H1 (cell line): ENCODE measurements at regions not wholly inside any gene's neighbourhood (a gene's known extent, or its start where the extent isn't known, plus 50 kb on each side); places are given as distances from the start of the nearest gene placed in this dataset.
A peak's percentile ranks its signal among the peaks of the same experiment; 100 is the strongest.

Source experiments
- CTCF ChIA-PET: fragments of 300-600 bp; sonication (Branson Sonifier 250); formaldehyde crosslinking; loops from one replicate; lab custom pipeline; 2021; ENCODE audit not compliant: partially characterized antibody; lab: Charles Lee
- POLR2A ChIA-PET: fragments of 300-600 bp; sonication (Branson Sonifier 250); formaldehyde crosslinking; loops from one replicate; lab custom pipeline; 2021; ENCODE audit warnings: inconsistent platforms; ENCODE audit not compliant: partially characterized antibody; lab: Charles Lee
- DNase-seq, 2 experiments: peaks; one replicate each; pipeline versions ENCODE4 v3.0.0 to v3.0.0-alpha.2; 2010 to 2022; ENCODE audit warnings: low spot score in 2 of 2, low read depth in 1 of 2, mixed read lengths in 1 of 2
- FAIRE-seq: peaks from 2 replicates; lab custom pipeline; 2011; peaks lifted over from hg19 to GRCh38; lab: Jason Lieb, UNC
- H2AFZ ChIP-seq: 2 replicates; pipeline ENCODE4 v1.8.1; 2012; ENCODE audit warnings: low read length, inconsistent platforms
- H2AK5ac ChIP-seq: 2 replicates; pipeline ENCODE4 v1.6.1; 2013; ENCODE audit warnings: low read depth, low read length
- H2BK120ac ChIP-seq: replicated peaks from 2 replicates; pipeline ENCODE3; 2013; ENCODE audit warnings: low read depth, low read length, inconsistent platforms
- H2BK12ac ChIP-seq: 2 replicates; pipeline ENCODE4 v1.6.1; 2013; ENCODE audit warnings: low read depth, low read length
- H2BK15ac ChIP-seq: 2 replicates; pipeline ENCODE4 v1.6.1; 2013; ENCODE audit warnings: low read length
- H2BK20ac ChIP-seq: 2 replicates; pipeline ENCODE4 v1.6.1; 2013; ENCODE audit warnings: low read length
- H2BK5ac ChIP-seq: 2 replicates; pipeline ENCODE4 v1.6.1; 2013; ENCODE audit warnings: low read depth, low read length
- H3K14ac ChIP-seq: 2 replicates; pipeline ENCODE4 v1.6.1; 2013; ENCODE audit warnings: inconsistent platforms; ENCODE audit not compliant: insufficient read length
- H3K18ac ChIP-seq: 2 replicates; pipeline ENCODE4 v1.6.1; 2013; ENCODE audit warnings: low read length; ENCODE audit errors: extremely low read depth
- H3K23ac ChIP-seq: 2 replicates; pipeline ENCODE4 v1.6.1; 2013; ENCODE audit warnings: inconsistent platforms; ENCODE audit not compliant: insufficient read length
- H3K23me2 ChIP-seq: 2 replicates; pipeline ENCODE4 v1.6.1; 2013; ENCODE audit warnings: low read depth, low read length
- H3K27ac ChIP-seq: 2 replicates; pipeline ENCODE4 v1.6.1; 2011; ENCODE audit warnings: low read depth, low read length, inconsistent platforms
- H3K27me3 ChIP-seq, 4 experiments: replicated peaks in 1 of 4; 1 replicate in 1 of 4; 2 replicates in 3 of 4; pipeline versions ENCODE4 v1.6.1 to v1.8.1; 2011 to 2013; ENCODE audit warnings: low read length in 3 of 4, mild to moderate bottlenecking in 3 of 4, inconsistent platforms in 2 of 4, mixed read lengths in 2 of 4, moderate library complexity in 1 of 4; ENCODE audit not compliant: control insufficient read depth in 3 of 4, insufficient read depth in 3 of 4; ENCODE audit errors: extremely low read depth in 1 of 4
- H3K36me3 ChIP-seq, 4 experiments: 2 replicates each; pipeline versions ENCODE4 v1.6.1 to v1.8.1; 2011 to 2013; ENCODE audit warnings: mild to moderate bottlenecking in 4 of 4, low read length in 3 of 4, moderate library complexity in 2 of 4, control low read depth in 1 of 4, inconsistent platforms in 1 of 4; ENCODE audit not compliant: insufficient read depth in 4 of 4, control insufficient read depth in 2 of 4
- H3K4ac ChIP-seq: replicated peaks from 2 replicates; pipeline ENCODE3; 2013; ENCODE audit warnings: low read length, low read depth, mixed read lengths, inconsistent platforms; ENCODE audit not compliant: insufficient read length
- H3K4me1 ChIP-seq, 4 experiments: replicated peaks in 1 of 4; 1 replicate in 1 of 4; 2 replicates in 3 of 4; pipeline versions ENCODE4 v1.6.1 to v1.8.1; 2011 to 2013; ENCODE audit warnings: low read length in 3 of 4, inconsistent platforms in 2 of 4, mixed read lengths in 1 of 4; ENCODE audit not compliant: insufficient read depth in 4 of 4, control insufficient read depth in 3 of 4
- H3K4me2 ChIP-seq, 2 experiments: 2 replicates each; pipeline versions ENCODE4 v1.6.1 to v1.8.1; 2011 to 2013; ENCODE audit warnings: low read depth in 2 of 2, low read length in 2 of 2, control low read depth in 1 of 2, inconsistent platforms in 1 of 2, mild to moderate bottlenecking in 1 of 2; ENCODE audit not compliant: insufficient read depth in 1 of 2
- H3K4me3 ChIP-seq, 4 experiments: fragments of 200-600, 300-600 bp in 1 of 4; sonication (generic), shearing (Covaris generic), sonication (Bioruptor Twin) in 1 of 4; 2 replicates each; pipeline versions ENCODE4 v1.5.1 to v1.8.1; 2011 to 2016; ENCODE audit warnings: low read length in 4 of 4, low read depth in 3 of 4, control low read depth in 2 of 4, inconsistent platforms in 2 of 4, mild to moderate bottlenecking in 2 of 4, mixed read lengths in 1 of 4, moderate library complexity in 1 of 4; ENCODE audit not compliant: insufficient read depth in 2 of 4; ENCODE audit errors: extremely low read depth in 1 of 4
- H3K56ac ChIP-seq: replicated peaks from 2 replicates; pipeline ENCODE3; 2013; ENCODE audit warnings: low read depth, mild to moderate bottlenecking, mixed read lengths, low read length, inconsistent platforms; ENCODE audit not compliant: insufficient read length
- H3K79me1 ChIP-seq: 2 replicates; pipeline ENCODE4 v1.6.1; 2013; ENCODE audit warnings: low read depth, low read length, control low read depth
- H3K79me2 ChIP-seq, 2 experiments: 2 replicates each; pipeline versions ENCODE4 v1.6.1 to v1.8.1; 2012 to 2013; ENCODE audit warnings: low read length in 2 of 2, mild to moderate bottlenecking in 2 of 2, inconsistent platforms in 1 of 2; ENCODE audit not compliant: insufficient read depth in 2 of 2, control insufficient read depth in 1 of 2
- H3K9ac ChIP-seq, 4 experiments: replicated peaks in 1 of 4; 1 replicate in 1 of 4; 2 replicates in 3 of 4; pipeline versions ENCODE4 v1.6.1 to v1.8.1; 2011 to 2013; ENCODE audit warnings: low read depth in 3 of 4, low read length in 3 of 4, control low read depth in 2 of 4, mild to moderate bottlenecking in 2 of 4, moderate library complexity in 2 of 4, inconsistent platforms in 1 of 4; ENCODE audit errors: extremely low read depth in 1 of 4
- H3K9me3 ChIP-seq, 2 experiments: 2 replicates each; pipeline versions ENCODE4 v1.6.1 to v1.8.1; 2012 to 2013; ENCODE audit warnings: mild to moderate bottlenecking in 2 of 2, moderate library complexity in 2 of 2, control low read depth in 1 of 2, inconsistent platforms in 1 of 2, low read depth in 1 of 2, low read length in 1 of 2, mixed read lengths in 1 of 2; ENCODE audit not compliant: insufficient read depth in 2 of 2
- H4K20me1 ChIP-seq, 2 experiments: replicated peaks in 1 of 2; 2 replicates each; pipeline versions ENCODE3 to v1.8.1; 2011 to 2013; ENCODE audit warnings: inconsistent platforms in 2 of 2, low read length in 2 of 2, mild to moderate bottlenecking in 1 of 2; ENCODE audit not compliant: insufficient read depth in 2 of 2, control insufficient read depth in 1 of 2
- H4K5ac ChIP-seq: 2 replicates; pipeline ENCODE4 v1.6.1; 2013; ENCODE audit warnings: low read length, low read depth, mixed read lengths, inconsistent platforms; ENCODE audit not compliant: insufficient read length
- H4K8ac ChIP-seq: 2 replicates; pipeline ENCODE4 v1.8.0; 2013; ENCODE audit warnings: mild to moderate bottlenecking, moderate library complexity, low read length, inconsistent platforms; ENCODE audit not compliant: insufficient read depth; ENCODE audit errors: extremely low read depth
- H4K91ac ChIP-seq: replicated peaks from 2 replicates; pipeline ENCODE3; 2013; ENCODE audit warnings: low read length, mixed read lengths, inconsistent platforms; ENCODE audit not compliant: insufficient read length
- KDM4A ChIP-seq: IDR thresholded peaks from one replicate; pipeline ENCODE4 v1.7.1; 2012; ENCODE audit warnings: low read depth, mild to moderate bottlenecking, moderate library complexity, low read length, inconsistent platforms; ENCODE audit not compliant: severe bottlenecking
- SAP30 ChIP-seq: fragments of 300-600 bp; sonication (generic); IDR thresholded peaks from 2 replicates; pipeline ENCODE4 v1.7.1; 2012; ENCODE audit warnings: low read length, moderate library complexity, mild to moderate bottlenecking, inconsistent platforms; ENCODE audit not compliant: insufficient read depth, insufficient replicate concordance
- SP2 ChIP-seq: IDR thresholded peaks from 2 replicates; pipeline ENCODE4 v1.6.1; 2012; ENCODE audit warnings: mild to moderate bottlenecking, low read length, inconsistent platforms
- TEAD4 ChIP-seq: IDR thresholded peaks from 2 replicates; pipeline ENCODE4 v1.6.1; 2012; ENCODE audit warnings: low read depth, low read length, inconsistent platforms, mixed read lengths
- WGBS, 2 experiments: shearing (Covaris generic) in 1 of 2; methylation state at CpG; one replicate each; pipeline versions ENCODE4 v1.1.6 to v1.1.7; 2013 to 2015; ENCODE audit warnings: low lambda C conversion rate in 2 of 2, mixed read lengths in 2 of 2, inconsistent platforms in 1 of 2, low coverage in 1 of 2, missing lambda C conversion rate in 1 of 2; ENCODE audit not compliant: insufficient replicate concordance in 2 of 2, insufficient coverage in 1 of 2, insufficient read length in 1 of 2; ENCODE audit errors: extremely low coverage in 1 of 2, missing lambda C conversion rate in 1 of 2; 5-methylcytosine and 5-hydroxymethylcytosine counted together
- TF ChIP-seq, protein P1 (sequence below): IDR thresholded peaks from 2 replicates; pipeline ENCODE4 v1.6.1; 2012; ENCODE audit warnings: inconsistent platforms

GRCh38 chr3:182544542-182544941 lies 248.8 kb upstream of the ATP11B start:
- no peak overlapping the region for H3K18ac ChIP-seq
- H3K4me2 ChIP-seq = no peak overlapping the region
- no peak overlapping the region for H3K56ac ChIP-seq
- FAIRE-seq (no peak), DNase-seq (no peak)
- no peak for TF ChIP-seq SP2
- no peak for TF ChIP-seq KDM4A
- TF ChIP-seq, protein P1, sequence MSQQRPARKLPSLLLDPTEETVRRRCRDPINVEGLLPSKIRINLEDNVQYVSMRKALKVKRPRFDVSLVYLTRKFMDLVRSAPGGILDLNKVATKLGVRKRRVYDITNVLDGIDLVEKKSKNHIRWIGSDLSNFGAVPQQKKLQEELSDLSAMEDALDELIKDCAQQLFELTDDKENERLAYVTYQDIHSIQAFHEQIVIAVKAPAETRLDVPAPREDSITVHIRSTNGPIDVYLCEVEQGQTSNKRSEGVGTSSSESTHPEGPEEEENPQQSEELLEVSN = no peak
- TF ChIP-seq SAP30 = no peak
- TF ChIP-seq TEAD4 = no peak
- H3K4me3 ChIP-seq = no peak overlapping the region
- no peak overlapping the region for H4K5ac ChIP-seq
- no peaks in the 10 kb centered on the region for H3K9me3 ChIP-seq
- H3K79me2 ChIP-seq = no peaks in the 10 kb centered on the region
- H3K9ac ChIP-seq = no peak overlapping the region
- no peak overlapping the region for H4K8ac ChIP-seq
- H3K4me1 ChIP-seq = no peaks in the 10 kb centered on the region
- no peak overlapping the region for H2BK120ac ChIP-seq
- H2BK15ac ChIP-seq = no peak overlapping the region
- no peaks in the 10 kb centered on the region for H3K36me3 ChIP-seq
- H3K4ac ChIP-seq = no peak overlapping the region
- no peak overlapping the region for H2AK5ac ChIP-seq
- no peak overlapping the region for H3K14ac ChIP-seq
- no peaks in the 10 kb centered on the region for H4K20me1 ChIP-seq
- H3K23ac ChIP-seq = no peak overlapping the region
- no peaks in the 10 kb centered on the region for H3K79me1 ChIP-seq
- H2BK20ac ChIP-seq = no peak overlapping the region
- 89% methylated on average over 5 of the region's 5 CpGs; no CpG with 5 or more reads in 1 of the 2 experiments for WGBS, 2 experiments
- peak overlapping the region; percentile 60; the same call in 1 of the 2 replicates for H2AFZ ChIP-seq
- H3K27me3 ChIP-seq = no peaks in the 10 kb centered on the region
- no peak overlapping the region for H2BK5ac ChIP-seq
- no peaks in the 10 kb centered on the region for H3K23me2 ChIP-seq
- ChIA-PET POLR2A (interaction anchor here (0.6 kb wide), 1 partner anchor 699 kb away, joined by 3 read pairs; no protein-coding TSS in a partner anchor), CTCF (interaction anchor here (0.9 to 1.1 kb wide), 3 partner anchors 19 to 840 kb away, joined by 3 to 5 read pairs (median 3); no protein-coding TSS in a partner anchor)
- no peak overlapping the region for H4K91ac ChIP-seq
- no peak overlapping the region for H3K27ac ChIP-seq
- no peak overlapping the region for H2BK12ac ChIP-seq
